ENCODE measurements at regions not wholly inside any gene's neighbourhood (a gene's known extent, or its start where the extent isn't known, plus 50 kb on each side); places are given as distances from the start of the nearest gene placed in this dataset.
"Not testable (repeated sequence)": the region's sequence is repeated elsewhere in the genome, so short reads cannot be mapped to it uniquely, and the experiment has no call there.

- DNase-seq: not testable (repeated sequence)
Observed at GRCh38 chr4:86413426-86413825, 53.6 kb upstream of the MAPK10 start.

DNA sequence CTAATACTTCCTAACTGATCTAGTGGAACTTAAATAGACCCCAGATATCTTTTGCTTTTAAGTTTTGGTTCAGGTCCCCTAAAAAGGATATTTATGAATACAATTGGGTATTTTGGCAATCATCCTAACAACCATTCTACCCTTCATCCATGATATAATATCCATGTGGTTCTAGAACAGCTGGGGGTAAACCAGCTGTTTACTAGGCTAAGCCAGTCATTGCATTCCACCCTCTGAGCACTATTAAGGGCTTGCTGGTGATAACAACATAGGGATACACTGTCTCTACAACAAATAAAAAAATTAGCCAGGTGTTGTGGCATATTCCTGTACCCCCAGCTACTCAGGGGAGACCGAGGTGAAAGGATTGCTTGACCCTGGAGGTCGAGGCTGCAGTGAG is 54.8 kb upstream of the MAPK10 start:
- no peak for DNase-seq

DNA sequence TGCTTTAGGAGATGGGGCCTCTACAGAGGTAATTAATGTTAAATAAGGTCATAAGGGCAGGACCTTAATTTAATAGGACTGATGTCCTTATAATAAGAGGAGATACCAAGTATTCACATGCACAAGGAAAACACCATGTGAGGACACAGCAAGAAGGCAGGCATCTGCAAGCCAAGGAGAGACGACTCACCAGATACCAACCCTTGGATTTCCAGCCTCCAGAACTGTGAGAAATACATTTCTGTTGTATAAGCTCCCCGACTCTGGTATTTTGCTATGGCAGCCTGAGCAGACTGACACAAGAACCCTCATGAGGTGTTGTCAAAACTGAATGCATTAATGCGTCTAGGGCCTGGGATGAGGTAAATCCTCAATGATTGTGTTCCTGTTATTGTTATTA is 56.2 kb upstream of the MAPK10 start:
- DNase-seq: no peak

GRCh38 chr4:86421461-86421860 is 61.6 kb upstream of the MAPK10 start:
- no peak for DNase-seq

DNA sequence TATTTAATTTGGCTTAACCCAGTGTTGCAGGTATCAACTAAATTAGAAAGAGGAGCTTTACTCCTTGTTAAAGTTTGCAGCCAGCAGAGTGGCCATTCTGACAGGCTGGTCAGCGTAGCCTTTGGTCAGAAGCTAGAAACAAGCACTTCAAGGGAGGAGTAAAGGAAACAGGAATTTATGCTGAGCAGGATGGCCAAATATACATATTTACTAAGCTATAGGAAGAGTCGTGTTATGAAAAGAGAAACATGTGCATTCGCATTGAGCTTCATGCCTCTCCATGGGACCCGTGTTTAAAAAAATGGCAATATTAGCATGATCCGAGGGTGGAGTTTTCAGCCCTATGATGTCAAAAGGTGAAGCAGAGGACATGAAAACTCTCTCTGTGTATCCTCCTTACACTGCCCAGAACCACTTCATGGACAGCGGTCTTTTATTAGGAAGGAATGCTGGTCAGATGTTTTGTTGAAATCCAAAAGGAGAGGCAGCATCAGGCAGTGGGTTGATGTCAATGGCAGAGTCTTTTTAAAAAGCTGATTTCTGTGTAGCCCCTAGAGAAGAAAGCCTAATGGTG is 71.8 kb upstream of the MAPK10 start:
- DNase-seq: no peak

- DNase-seq: no peak
Observed at GRCh38 chr4:86432559-86433134, 72.8 kb upstream of the MAPK10 start.

- DNase-seq: no peak
Observed at GRCh38 chr4:86439293-86439692, 79.4 kb upstream of the MAPK10 start.

GRCh38 chr4:86441175-86441936 is 81.5 kb upstream of the MAPK10 start:
- peak; percentile 47 for DNase-seq

- DNase-seq: no peak
Observed at GRCh38 chr4:86442881-86443280, 83.0 kb upstream of the MAPK10 start.

DNA sequence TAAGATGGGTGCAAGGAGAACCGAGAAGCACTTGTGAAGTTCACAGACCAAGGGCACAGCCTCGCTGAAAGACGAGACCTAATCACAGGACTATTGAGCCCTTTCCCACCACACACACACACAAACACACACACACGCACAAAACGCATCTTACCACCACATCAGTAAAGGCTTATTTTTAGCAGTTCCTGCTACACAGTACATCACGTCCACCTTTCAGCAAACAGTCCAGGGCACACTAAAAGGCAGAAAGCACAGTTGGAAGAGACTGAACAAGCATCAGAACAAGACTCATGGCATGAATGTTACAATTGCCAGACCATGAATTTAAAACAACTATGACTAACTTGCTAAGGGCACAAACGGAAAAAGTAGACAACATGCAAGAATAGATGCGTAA is 83.6 kb upstream of the MAPK10 start:
- DNase-seq: no peak

DNA sequence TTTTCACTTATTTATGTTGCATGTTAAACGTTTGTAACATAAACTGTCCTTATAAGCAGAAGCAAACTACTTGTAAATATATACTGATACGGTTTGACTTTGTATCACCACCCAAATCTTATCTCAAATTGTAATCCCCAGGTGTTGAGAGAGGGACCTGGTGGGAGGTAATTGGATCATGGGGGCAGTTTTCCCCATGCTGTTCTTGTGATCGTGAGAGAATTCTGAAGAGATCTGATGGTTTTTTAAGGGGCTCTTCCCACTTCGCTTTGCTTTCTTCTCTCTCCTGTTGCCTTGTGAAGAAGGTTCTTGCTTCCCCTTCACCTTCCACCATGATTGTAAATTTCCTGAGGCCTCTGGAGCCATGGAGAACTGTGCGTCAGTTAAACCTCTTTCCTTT is 87.1 kb upstream of the MAPK10 start:
- no peak for DNase-seq

- DNase-seq: no peak
Observed at GRCh38 chr4:86448871-86449270, 89.0 kb upstream of the MAPK10 start.

- DNase-seq: peak; percentile 43
Observed at GRCh38 chr4:86449746-86450588, 90.1 kb upstream of the MAPK10 start.

- DNase-seq: no peak
Observed at GRCh38 chr4:86450861-86451260, 91.0 kb upstream of the MAPK10 start.

DNA sequence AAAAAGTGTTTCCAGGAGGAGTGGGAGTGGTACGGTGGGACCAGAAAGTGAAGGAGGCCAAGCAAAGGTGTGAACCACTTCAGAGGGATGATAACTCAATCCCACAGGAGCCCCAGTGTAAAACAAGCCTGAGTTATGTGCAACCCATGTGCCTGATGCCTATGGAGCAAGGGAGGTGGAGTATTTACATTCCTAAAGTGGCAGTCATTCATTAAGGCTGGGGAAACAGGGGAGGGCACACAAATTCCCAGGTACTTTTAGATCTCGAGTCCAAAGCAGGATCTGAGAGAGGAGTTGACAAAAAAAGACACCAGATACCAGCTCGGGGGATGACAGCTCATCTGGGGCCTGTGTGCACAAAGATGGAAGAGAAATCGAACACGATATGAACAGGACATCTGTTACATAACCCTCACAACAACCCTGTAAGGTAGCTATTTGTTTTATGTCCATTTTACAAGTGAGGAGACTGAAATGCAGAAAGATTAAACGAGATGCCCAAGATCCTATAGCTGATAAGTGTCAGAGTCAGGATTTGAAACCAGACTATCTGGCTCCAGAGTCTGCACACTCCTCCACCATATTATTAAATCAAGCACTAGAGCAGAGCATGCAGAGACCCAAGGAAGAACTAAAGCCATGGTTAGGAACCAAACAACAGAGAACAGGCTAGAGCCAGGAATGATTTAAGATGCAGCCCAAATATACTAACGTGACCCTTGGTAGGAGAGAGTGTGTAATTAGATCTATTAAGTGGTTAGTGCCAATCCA is 91.9 kb upstream of the MAPK10 start:
- DNase-seq: peak; percentile 51

DNA sequence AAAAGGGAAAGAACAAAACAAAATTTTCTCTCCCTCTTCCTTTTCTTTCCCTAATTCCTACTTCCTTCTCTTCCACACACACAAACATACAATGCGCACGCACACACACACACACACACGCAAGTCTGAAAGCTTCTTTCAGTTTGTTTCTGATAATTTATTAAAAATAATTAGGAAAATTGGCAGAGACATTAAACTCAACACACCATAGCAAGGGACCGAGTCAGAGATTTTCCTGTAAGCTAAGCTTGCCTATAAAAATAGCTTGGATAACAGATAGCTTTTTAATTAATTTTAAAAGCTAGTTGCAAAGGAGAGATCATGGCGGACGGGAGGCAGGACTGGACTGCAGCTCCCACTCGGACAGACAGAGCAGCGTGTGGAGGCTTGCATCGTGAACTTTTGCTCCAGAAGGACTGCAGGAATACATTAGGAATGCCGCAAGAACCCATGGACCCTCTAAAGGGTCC is 92.6 kb upstream of the MAPK10 start:
- DNase-seq: peak; percentile 43

DNA sequence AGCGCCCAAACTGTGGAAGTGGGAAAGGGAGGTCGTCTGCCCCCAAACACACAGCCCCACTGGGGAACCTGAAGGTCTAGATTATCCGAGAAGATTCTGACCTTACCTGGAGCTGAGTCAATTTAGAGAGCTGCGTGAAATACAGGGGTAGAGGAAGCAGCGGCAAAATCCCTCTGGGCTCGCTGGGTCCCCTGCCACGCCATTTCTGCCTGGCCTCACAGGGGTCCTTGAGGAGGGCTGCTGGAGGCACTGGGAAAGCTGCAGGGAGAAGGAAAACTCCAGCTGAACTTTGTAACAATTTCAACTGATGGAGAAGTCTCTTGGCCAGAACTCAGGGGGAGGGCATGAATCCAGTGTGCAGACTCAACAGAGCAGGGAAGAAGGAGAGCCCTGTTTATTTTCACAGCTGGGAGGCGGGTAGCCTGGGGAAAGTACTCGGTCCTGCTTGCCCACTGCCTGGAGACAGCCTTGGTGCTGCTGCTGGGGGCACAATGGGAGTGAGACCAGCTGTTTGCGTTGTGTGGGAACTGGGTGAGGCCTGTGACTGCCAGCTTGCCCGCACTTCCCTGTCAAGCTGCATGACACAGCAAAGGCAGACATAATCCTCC is 93.2 kb upstream of the MAPK10 start:
- DNase-seq: no peak

- DNase-seq: peak; percentile 27
Observed at GRCh38 chr4:86453611-86454072, 93.8 kb upstream of the MAPK10 start.

- no peak for DNase-seq
Observed at GRCh38 chr4:86461849-86462248, 102.0 kb upstream of the MAPK10 start.

DNA sequence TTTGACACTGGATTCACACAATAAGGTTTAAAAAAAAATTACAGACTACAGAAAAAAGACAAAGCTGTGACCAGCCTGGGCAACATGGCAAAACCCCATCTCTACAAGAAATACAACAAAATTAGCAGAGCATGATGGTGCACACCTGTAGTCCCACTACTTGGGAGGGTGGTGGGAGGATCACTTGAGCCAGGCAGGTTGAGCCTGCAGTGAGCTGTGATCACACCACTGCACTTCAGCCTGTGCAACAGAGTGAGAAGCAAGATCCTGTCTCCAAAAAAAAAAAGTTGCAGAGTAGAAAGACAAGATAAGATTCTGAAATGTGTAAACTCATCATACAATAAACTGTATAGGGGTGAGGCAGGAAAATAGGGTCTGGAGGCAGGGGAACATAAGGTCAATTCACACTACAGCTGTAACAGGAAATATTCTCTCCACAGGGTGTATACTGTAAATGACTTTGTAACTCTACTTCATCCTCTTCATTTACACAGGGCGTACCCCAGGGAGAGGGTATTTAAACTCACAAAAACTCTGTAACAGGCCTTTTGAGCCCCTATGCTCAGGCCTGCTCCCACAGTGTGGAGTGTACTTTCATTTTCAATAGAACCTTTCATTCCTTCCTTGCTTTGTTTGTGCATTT is 112.6 kb upstream of the MAPK10 start:
- no peak for DNase-seq

DNA sequence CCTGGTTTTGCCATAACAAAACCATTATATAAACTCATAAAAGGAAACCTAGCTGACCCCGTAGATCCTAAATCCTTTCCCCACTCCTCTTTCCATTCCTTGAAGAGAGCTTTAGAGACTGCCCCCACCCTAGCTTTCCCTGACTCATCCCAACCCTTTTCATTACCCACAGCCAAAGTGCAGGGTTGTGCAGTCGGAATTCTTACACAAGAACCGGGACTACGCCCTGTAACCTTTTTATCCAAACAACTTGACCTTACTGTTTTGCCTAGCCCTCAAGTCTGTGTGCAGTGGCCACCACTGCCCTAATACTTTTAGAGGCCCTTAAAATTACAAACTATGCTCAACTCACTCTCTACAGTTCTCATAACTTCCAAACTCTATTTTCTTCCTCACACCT is 116.0 kb upstream of the PTPN13 start:
- DNase-seq: not testable (repeated sequence)

DNA sequence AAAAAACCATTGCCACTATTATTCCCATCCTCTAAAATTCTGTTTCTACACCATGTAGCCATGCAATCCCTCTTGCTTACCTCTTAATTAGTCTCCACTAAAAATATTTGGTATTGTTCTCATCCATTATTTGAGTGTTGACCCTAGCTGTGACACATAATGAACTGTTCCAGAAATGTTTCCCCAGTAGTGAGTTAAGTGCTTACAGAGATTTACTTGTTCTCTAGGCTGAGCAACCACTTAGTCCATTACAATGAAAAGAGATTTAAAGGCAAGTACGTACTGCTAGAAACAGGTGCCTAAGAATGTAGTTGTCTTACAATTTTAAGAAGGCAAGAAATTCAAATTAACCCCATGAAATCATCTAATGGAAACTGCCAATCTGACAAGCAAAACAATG is 112.7 kb upstream of the PTPN13 start:
- no peak for DNase-seq

Measured in fibroblast of skin of right biceps (primary cell).